Left renal pelvis (tissue), 4 donors: ENCODE measurements at regions not wholly inside any gene's neighbourhood (a gene's known extent, or its start where the extent isn't known, plus 50 kb on each side); places are given as distances from the start of the nearest gene placed in this dataset.

Source experiments
- DNase-seq, 4 donors: peaks; one replicate each; pipeline ENCODE4 v3.0.0-alpha.2; 2013; ENCODE audit warnings: low read depth in 4 of 4, low spot score in 3 of 4

DNA sequence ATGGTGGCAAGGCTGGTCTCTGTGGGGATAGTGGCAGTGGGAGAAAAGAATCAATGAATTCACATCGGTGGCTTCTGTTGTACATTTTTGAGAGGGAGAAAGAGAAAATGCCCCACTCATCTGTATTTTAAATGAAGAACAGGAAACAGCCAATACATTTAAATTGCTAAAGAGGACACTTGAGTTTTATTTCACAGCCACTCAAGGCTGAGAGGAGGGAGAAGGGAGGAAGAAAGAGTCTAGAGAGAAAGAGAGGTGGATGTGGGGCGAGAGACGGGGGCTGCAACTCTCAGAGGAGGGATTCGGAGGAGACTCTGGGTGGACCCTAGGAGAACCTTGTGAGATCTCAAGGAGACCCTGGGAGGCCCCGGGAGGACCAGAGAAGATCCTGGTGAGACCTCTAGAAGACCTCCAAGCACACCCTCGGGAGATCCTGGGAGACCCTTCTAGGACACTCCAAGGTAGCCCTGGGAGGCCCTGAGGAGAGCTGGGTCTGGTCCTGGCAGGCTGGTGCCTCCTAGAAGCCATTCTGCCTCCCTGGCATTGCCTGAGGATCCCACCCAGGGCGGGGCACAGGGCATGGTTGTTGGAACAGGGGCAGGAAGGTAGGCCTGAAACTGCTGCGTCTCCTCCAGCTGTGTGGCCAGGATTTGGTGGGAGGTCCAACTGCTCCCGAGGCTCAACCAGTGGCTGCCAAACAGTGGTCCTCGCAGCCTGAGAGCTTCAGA, 91.0 kb upstream of the SHISAL1 start:
- no peak for DNase-seq

DNA sequence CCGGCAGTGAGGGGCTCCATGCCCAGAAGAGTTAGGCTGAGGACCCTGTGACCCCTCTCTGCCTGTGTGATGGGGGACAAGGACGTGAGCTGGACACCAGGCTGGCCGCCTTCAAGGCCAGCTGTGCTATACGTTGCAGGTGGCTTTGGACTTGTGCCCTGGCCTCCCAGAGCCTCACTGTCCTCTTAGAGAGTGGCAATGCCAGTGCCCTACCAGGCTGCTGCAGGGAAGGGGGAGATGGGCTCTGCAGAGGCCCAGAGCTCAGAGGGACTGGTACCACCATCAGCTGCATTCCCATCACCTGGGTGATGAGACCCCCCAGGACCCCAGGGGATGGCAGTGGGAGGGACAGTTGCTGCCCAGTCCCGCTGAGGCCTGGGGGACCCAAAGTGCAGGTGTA, 90.4 kb upstream of the SHISAL1 start:
- no peak for DNase-seq

DNA sequence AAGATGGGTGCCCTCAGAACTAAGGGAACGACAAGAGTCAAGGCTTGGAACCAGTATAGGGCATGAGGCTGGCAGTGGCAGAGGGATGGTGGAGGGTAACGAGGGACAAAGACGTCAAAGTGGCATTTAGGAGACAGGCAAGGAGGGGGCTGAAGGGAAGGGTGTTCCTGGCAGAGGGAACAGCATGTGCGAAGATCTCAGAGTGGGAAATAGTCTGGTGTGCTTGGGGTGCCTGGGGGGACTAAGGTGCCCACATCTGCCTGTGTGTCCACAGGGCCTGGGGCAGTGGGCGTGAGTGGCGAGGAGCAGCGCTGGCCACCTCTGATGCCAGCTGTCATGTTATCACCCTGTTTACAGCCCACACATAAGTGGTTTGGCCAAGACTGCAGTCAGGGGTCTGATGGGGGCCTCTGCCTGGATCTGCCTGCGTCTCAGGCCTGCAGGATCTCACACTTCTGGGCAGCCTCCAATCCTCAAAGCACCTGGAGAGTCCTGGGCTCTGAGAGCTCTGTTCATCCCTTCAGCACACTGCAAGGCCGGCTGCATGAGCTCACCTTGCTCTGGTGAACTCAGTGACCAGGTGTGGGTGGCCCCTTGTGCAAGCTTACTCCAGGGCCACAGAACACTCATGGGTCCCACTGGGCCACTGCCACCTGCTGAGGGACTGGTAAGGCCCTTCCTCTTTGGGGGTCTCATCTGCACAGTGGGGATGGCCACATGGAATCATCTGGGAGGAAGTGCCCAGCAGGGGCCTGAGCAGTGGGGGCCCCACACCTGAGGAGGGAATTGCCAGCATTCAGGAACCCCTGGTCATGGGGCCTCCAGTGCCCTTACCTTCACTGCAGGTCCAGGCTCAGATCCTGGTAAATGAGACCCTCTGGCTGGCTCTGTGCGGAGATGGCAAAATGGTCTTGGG, 89.7 kb upstream of the SHISAL1 start:
- no peak for DNase-seq

DNA sequence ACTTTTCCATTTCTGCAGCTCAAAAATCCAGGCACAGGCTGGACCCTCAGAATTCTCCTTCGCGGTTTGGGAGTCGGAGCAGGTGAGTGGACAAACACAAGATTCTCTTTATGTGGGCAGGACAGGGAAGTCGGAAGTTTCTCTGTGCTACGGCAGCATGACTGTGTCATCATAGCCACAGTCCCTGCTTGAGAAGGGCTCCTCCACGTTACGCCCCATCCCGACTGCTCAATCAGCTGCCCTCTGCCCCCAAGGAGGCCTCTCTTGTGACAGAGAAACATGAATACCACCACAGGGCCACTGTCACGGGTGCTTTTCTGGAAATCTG, 89.0 kb upstream of the SHISAL1 start:
- no peak for DNase-seq

DNA sequence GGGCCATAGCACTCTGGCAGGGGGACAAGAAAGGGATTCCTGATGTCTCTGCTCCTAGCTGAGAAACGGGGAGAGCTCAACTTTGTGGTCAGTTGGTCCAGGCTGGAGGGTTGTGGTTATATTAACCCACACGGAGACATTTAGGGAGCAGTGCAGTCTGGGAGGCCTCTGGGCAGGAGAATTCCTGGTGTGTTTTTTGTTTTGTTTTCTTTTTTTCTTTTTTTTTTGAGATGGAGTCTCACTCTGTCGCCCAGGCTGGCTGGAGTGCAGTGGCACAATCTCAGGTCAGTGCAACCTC, 88.0 kb upstream of the SHISAL1 start:
- no peak for DNase-seq

DNA sequence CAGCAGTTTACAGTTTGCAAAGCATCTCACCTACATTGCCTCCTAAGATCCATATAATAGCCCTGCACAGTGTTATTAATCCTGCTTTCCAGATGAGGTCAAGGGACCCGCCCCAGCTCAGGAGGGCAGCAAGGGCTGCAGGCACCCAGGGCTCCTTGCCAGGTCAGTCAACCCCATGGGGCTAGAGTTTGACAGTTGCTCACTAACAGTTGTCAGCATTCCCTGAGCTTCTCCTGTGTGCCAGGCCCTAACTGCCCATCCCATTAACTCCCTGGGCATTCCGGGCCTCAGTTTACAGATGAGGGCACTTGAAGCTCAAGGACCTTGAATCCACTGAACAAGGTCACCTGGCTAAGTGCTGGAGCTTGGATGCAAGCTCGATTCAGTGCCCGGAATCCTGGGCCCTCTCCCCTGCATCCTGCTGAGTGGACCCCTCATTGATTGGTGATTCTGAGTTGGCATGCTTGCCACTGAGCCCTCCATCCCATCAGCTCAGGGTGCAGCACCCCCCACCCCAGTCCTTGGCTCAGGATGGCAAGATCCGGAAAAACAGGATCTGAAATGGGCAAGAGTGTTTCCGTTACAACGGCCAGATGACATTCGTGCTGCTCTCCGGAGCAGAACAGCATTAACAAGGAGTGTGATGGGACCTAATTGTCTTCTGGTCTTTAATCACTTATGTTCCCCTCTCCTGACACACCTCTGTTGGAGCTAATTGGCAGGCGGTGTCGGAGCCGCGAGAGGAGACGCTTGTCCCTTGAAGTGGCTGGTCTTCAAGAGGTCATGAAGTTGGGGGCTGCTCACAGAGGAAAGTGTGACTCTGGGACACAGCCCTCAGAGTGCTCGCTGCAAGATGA, 87.4 kb upstream of the SHISAL1 start:
- DNase-seq, result no peak

DNA sequence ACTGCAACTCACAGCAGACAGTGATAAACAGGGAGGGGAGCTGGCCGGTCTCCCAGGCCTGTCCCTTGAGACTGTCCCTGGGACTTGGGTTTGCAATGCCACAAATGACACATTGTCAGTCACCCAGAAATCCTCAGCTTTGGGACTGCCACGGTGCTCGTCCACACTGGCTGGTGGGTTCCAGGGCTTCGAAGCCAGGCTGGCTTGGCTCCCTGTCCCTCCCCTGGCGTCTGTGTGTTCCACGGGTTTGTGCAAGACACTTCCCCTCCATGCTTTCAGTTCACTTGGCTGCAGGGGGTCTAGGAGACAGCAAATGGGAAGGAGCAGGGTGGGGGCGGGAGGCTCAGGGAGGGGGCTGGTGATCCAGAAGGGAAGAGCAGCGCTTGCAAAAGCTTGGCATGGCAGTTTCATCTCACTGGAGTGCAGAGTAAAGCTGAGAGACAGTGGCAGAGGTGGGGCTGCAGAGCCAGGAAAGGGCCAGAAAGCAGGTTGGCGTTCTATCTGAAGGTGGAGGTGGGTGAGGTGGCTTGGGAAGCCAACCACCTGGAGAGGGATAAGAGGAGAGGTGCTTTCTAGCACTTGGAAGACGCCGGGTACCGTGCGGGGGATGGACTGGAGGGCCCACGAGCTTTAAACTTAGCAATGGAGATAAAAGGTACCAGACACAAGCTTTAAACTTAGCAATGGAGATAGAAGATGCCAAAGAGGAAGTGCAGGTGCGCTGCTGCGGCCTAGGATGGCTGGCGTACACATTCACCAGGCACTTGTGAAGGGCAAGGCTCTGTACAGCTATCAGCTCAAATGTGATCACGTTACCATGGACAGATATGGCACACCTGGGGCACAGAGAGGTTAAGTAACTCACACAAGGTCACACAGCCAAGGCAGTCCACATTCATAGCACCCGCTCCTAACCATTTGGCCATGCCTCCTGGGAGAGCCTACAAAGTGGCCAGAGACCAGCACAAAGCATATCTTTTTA, 86.4 kb upstream of the SHISAL1 start:
- no peak for DNase-seq

DNA sequence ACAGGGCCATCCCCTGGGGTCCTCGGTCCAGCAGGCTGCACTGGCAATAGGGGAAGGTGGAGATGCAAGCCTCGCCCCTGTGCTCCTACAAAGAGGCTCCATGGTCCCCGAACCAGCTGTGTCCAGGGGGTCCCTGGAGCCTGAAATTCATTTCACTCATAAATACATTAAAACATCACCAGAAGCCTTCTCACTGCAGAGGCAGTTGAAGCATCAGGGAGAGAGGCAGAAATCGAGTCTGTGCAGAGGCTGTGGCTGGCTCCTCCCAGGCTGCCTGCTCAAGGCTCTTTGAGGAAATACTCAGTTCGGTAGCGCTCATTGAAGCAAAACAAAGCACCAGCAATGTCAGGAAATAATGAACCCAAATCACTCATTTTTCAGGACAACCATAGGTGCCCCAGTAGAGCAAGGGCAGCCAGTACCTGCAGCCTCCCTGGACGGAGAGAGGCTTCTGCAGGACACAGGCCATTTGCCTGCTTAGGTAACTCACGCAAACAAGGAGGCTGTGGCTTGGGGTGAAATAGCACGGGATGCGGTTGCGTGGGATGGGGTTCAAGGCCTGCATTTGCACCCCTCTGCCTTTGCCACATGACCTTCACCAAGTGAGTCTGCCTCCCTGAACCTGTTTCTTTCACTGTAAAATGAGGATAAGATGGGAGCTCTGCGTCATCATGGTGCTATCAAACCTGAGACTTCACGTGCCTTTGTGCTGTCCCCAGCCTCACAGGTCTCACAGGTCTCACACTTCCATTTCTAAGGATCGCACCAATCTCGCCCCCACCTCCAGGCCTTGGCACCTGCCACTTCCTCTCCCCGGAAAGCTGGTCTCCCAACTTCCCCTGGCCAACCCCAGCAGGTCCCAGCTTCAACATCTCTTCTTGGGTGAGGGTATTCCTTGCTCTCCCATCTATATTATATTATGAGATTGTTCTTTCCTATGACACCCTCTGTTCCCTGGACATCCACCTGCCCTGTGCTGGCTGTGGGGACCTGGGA, 84.3 kb upstream of the SHISAL1 start:
- DNase-seq, result no peak

DNA sequence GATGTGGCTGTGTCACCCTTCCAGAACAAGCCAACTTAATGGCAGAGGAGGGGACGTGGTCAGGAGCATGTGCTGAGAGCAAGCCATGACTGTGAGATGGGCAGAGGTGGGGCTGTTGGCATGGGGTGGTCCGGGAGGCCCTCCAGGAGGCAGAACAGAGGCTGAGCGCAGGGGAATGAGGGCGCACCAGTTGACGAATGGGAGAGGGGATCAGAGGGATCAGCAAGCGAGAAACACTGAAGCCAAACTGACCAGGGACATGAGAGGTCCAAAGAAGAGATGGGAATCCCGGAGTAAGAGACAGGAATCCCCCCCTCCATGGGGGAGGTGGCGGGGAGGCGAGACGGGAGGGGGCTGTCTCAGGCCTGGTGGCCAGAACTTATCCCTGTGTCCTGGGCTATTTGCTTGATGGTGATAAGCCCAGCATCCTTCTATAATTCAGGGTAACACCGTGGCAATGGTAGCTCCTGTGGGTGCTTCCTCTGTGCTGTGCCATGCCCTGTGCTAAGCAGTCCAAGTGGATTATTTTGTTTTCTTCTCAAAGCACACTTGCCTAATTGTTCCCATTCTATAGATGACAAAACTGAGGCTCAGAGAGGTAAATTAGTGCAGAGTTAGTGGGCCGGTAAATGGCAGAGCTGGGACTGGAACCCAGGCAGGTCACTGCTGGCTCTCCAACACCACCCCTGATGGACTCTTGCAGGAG, 83.4 kb upstream of the SHISAL1 start:
- DNase-seq, result no peak

DNA sequence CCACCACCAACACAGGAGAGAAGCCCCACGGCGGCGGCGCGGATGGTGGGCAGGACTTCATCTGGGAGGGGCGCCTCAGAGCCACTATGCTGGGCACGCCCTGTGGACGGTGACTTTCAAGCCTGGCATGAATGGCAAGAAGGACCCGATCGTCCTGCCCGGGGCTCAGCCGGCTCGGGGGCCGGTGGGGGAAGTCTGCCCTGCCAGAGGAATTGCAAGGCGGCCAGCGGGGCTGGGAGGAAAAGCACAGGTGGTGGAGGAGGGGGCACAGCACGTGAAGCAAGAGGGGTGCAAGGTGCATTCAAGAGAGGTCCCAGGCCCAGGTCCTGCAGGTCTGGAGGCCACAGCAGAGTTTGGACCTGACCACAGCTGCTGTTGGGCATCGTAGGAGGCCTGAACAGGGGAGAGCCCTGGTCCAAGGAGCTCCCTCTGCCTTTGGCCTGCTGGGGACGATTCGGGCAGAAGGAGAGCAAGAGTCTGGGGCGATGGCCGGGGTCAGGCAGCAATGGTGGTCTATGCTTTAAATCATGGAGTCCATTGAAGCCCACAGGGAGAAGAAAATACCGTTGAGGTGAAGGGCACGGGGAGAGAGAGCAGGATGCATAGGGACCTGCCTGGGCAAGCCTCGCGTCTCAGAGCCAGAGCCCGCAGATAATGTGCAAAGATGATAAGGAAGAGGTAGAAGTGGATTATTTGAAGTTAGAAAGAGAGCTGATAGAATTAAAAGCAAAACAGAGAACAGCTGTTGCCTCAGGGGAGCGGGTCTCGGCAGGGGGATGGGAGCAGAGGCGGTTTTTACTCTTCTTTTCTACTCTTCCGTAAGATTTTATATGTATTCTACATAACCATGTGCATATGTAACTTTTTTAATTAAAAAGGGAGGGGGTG, 82.6 kb upstream of the SHISAL1 start:
- no peak for DNase-seq

DNA sequence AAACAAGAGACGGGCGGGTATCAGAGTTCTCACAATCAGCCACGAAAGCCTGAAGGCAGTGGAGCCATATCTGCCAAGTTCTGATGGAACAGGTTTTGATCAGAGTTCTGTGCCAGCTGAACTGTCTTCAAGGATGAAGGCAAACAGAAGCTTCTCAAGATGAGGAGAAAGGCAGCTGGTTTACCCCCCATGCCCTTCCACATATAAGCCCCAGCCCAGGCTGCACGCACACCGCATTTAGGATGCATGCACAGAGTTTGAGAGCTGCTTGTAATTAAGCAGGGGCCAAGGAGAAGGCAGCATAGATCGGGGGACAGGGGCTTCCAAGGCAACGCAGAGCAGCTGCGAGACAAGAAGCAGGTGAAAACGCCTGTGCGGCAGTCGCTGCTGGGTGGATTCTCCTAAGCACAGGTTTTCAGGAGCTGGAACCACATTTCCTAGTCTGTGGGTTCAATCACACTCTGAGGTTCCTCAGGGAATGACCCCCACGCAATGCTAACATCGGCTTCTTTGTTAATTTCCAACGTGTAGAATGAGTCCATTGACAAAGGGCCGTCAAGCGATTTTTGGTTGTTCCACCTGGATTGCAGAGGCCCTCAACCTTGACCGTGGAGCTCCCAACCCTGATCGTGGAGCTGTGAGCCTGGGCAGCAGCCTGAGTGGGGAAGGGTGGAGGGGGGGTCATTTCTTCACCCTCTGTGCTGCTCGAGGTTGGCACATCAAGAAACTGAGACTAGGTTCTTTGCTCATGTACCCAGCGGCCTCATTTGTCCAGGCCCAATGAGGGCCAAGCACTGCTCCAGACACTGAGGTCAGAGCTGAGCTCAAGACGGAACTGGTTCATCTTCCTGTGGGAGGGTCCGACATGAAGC, 81.7 kb upstream of the SHISAL1 start:
- DNase-seq, result no peak

DNA sequence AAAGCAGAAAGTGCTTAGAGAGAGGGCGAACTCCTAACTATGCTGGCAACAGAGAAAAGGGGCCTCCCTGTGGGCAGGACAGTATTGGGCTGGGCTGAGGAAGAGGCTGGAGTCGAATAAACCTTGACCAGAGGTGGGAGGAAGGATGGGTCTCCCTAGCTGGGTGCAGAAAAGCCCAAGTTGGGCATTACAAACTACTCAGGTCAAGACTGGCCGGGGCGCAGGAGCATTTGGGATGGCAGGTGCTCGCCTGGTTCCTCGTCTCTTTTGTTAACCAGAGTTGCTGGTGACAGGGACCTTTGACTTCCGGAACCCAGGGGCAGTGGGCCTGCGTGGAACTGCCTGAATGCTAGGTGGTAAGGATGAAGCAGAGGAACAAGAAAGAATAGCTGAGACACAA, 80.3 kb upstream of the SHISAL1 start:
- no peak for DNase-seq

DNA sequence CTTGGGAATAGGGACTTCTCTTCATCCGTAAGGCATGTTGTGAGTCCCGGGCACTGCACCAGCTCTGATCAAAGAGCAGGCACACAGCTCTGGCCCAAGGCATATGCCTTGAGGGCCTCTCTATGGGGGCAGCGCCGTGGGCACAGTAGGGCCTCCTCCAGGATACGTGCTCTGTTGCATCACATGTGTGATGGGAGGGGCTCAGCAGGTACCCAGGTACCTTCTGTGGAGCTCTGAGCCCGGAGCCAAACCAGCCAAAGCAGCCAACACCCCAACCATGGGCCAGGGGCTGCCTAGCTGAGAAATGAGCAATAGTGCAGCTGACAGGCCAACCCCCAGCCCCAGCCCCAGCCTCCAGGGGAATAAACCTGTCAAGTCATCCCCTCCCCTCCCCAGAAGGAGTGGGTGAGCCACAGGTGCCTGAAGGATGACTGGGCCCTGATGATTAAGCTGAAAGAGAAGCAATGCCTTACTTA, 79.7 kb upstream of the SHISAL1 start:
- DNase-seq, result no peak

DNA sequence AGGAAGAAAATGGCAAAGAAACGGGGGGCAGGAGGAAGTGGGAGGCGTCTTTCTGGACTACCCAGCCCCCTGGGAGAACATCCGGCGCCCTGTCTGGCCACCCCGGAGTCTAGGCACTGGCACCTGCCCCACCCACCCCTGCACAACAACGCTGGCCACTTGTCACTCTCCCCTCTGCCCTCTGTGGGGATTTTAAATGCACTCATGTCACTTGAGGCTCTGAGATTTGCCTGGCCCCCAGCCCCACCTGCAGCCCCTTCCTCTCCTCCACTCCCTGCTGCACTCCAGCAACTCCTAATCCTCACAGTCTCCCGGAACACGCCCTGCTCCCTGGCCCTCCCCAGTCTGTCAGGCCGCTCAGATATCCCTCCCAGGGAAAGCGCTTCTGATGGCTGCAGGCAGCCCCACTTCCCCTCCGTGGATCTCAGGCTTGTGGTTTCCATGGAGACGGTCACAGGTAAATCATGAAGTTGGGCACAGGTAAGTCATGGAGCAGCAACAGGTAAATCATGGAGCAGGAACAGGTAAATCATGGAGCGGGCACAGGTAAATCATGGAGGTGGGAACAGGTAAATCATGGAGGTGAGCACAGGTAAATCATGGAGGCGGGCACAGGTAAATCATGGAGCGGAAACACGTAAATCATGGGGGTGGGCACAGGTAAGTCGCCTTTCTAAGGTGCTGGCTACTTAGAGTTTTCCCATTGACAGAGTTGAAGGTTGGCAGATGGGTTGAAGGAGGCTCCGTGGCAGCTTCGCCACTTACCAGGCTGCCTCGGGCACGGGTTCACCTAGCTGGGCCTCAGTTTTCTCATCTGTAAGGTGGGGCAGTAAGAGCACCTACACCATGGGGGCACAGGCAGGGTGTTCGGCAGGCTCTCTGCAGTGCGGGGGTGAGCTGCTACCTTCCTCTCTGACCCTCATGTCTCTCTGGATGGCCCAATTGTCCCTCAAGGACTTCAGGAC, 79.0 kb upstream of the SHISAL1 start:
- DNase-seq, result no peak

DNA sequence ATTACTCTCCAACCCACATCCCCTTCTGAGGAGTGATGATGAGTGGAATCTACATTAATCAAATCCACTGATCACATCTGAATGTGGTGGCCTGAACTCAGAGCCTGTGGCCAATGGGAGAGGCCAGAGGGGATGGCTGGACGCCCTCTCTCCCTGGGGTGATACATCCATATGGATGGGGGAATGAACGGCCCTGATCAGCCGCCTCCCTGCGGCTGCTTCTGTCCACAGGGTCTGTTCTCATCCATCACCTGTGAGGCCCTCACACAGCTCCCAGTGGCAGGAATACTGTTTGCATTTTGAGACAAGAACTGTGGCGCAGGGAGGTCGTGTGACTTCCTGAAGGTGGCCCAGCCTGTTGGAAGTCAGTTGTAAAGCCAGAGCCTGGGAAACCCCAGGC, 78.3 kb upstream of the SHISAL1 start:
- no peak for DNase-seq
